Mesendoderm (in vitro differentiated cells): ENCODE measurements at regions not wholly inside any gene's neighbourhood (a gene's known extent, or its start where the extent isn't known, plus 50 kb on each side); places are given as distances from the start of the nearest gene placed in this dataset.

Experiments used
- DNase-seq: peaks from one replicate; pipeline ENCODE4 v3.0.0; 2013
- H2AK5ac ChIP-seq: 2 replicates; pipeline ENCODE4 v1.6.1; 2013; ENCODE audit warnings: low read length, inconsistent platforms
- H2BK120ac ChIP-seq: 2 replicates; pipeline ENCODE4 v1.6.1; 2013; ENCODE audit warnings: low read depth, mild to moderate bottlenecking, low read length, moderate library complexity, mixed read lengths
- H2BK15ac ChIP-seq: replicated peaks from 2 replicates; pipeline ENCODE4 v1.6.1; 2013; ENCODE audit warnings: low read depth, mild to moderate bottlenecking, moderate library complexity
- H2BK5ac ChIP-seq: 2 replicates; pipeline ENCODE4 v1.6.1; 2013; ENCODE audit warnings: low read length, inconsistent platforms
- H3K18ac ChIP-seq: 2 replicates; pipeline ENCODE4 v1.6.1; 2013; ENCODE audit warnings: mild to moderate bottlenecking, low read length, mixed read lengths
- H3K23ac ChIP-seq: one replicate; pipeline ENCODE4 v1.6.1; 2013; ENCODE audit warnings: low read length
- H3K27ac ChIP-seq: 2 replicates; pipeline ENCODE4 v1.5.1; 2013; ENCODE audit warnings: low read depth, mild to moderate bottlenecking, inconsistent platforms, low read length, moderate library complexity
- H3K27me3 ChIP-seq: 2 replicates; pipeline ENCODE4 v1.6.1; 2013; ENCODE audit warnings: low read length, control low read depth, mild to moderate bottlenecking, inconsistent platforms; ENCODE audit not compliant: insufficient read depth, poor library complexity
- H3K36me3 ChIP-seq: 2 replicates; pipeline ENCODE4 v1.6.1; 2013; ENCODE audit warnings: low read length, inconsistent platforms; ENCODE audit not compliant: control insufficient read depth, insufficient read depth
- H3K4ac ChIP-seq: one replicate; pipeline ENCODE4 v1.6.1; 2013; ENCODE audit warnings: low read depth, mild to moderate bottlenecking, low read length, moderate library complexity
- H3K4me1 ChIP-seq: 2 replicates; pipeline ENCODE4 v1.6.1; 2013; ENCODE audit warnings: low read depth, low read length, inconsistent platforms; ENCODE audit not compliant: control insufficient read depth
- H3K4me2 ChIP-seq: 2 replicates; pipeline ENCODE4 v1.6.1; 2013; ENCODE audit warnings: low read length
- H3K4me3 ChIP-seq: 2 replicates; pipeline ENCODE4 v1.5.1; 2013; ENCODE audit warnings: mild to moderate bottlenecking, low read length
- H3K56ac ChIP-seq: one replicate; pipeline ENCODE4 v1.6.1; 2013; ENCODE audit warnings: low read length
- H3K79me1 ChIP-seq: 2 replicates; pipeline ENCODE4 v1.6.1; 2013; ENCODE audit warnings: low read length, inconsistent platforms
- H3K79me2 ChIP-seq: 2 replicates; pipeline ENCODE4 v1.6.1; 2013; ENCODE audit warnings: mild to moderate bottlenecking, low read length; ENCODE audit not compliant: control insufficient read depth, insufficient read depth
- H3K9ac ChIP-seq: 2 replicates; pipeline ENCODE4 v1.6.1; 2013; ENCODE audit warnings: low read length, inconsistent platforms
- H4K5ac ChIP-seq: one replicate; pipeline ENCODE4 v1.6.1; 2013; ENCODE audit warnings: low read length
- H4K8ac ChIP-seq: one replicate; pipeline ENCODE4 v1.6.1; 2013; ENCODE audit warnings: low read depth, mild to moderate bottlenecking, control low read depth, low read length, moderate library complexity
- WGBS: extraction: QIAGEN DNeasy Blood & Tissue Kit; methylation state at CpG from one replicate; pipeline ENCODE4 v1.1.7; 2013; ENCODE audit warnings: low lambda C conversion rate, missing lambda C conversion rate; ENCODE audit not compliant: insufficient coverage; ENCODE audit errors: extremely low coverage; 5-methylcytosine and 5-hydroxymethylcytosine counted together

- Histone ChIP-seq H3K4me1 (peaks cover 7% of the 10 kb centered on the region), H3K79me1 (no peaks in the 10 kb centered on the region), H3K4me3 (no peak overlapping the region), H3K36me3 (no peaks in the 10 kb centered on the region), H4K5ac (no peak overlapping the region), H3K9ac (no peak overlapping the region), H3K18ac (no peak overlapping the region), H2BK120ac (no peak overlapping the region), H3K56ac (no peak overlapping the region), H3K27me3 (no peaks in the 10 kb centered on the region), H2BK5ac (no peak overlapping the region), H3K4me2 (no peak overlapping the region), H3K4ac (no peak overlapping the region), H2AK5ac (no peak overlapping the region), H3K23ac (no peak overlapping the region), H4K8ac (no peak overlapping the region), H2BK15ac (no peak overlapping the region), H3K79me2 (no peaks in the 10 kb centered on the region), H3K27ac (no peak overlapping the region)
- DNase-seq, result no peak
- no CpG with 5 or more reads among the region's 4 CpGs for WGBS
Observed at GRCh38 chr2:173754165-173754564, 211.0 kb downstream of the SP3 start.

GRCh38 chr2:173754837-173755236 is 210.3 kb downstream of the SP3 start:
- H3K9ac ChIP-seq, result no peak overlapping the region
- H2BK5ac ChIP-seq, result no peak overlapping the region
- no peak overlapping the region for H3K4me3 ChIP-seq
- H3K79me2 ChIP-seq, result no peaks in the 10 kb centered on the region
- no peaks in the 10 kb centered on the region for H3K27me3 ChIP-seq
- H3K18ac ChIP-seq, result no peak overlapping the region
- no peak overlapping the region for H3K4me2 ChIP-seq
- no peak overlapping the region for H3K23ac ChIP-seq
- DNase-seq, result no peak
- no peaks in the 10 kb centered on the region for H3K36me3 ChIP-seq
- peaks cover 6% of the 10 kb centered on the region for H3K4me1 ChIP-seq
- H2AK5ac ChIP-seq, result no peak overlapping the region
- no peak overlapping the region for H3K56ac ChIP-seq
- H4K5ac ChIP-seq, result no peak overlapping the region
- H2BK120ac ChIP-seq, result no peak overlapping the region
- WGBS, result no CpG with 5 or more reads among the region's 3 CpGs
- H3K4ac ChIP-seq, result no peak overlapping the region
- H4K8ac ChIP-seq, result no peak overlapping the region
- no peaks in the 10 kb centered on the region for H3K79me1 ChIP-seq
- H3K27ac ChIP-seq, result no peak overlapping the region
- H2BK15ac ChIP-seq, result no peak overlapping the region

- Histone ChIP-seq H3K9ac (no peak overlapping the region), H3K79me1 (no peaks in the 10 kb centered on the region), H3K27ac (no peak overlapping the region), H3K4me2 (no peak overlapping the region), H3K27me3 (no peaks in the 10 kb centered on the region), H3K56ac (no peak overlapping the region), H2BK5ac (no peak overlapping the region), H3K4ac (no peak overlapping the region), H2AK5ac (no peak overlapping the region), H3K4me1 (no peaks in the 10 kb centered on the region), H2BK120ac (no peak overlapping the region), H3K18ac (no peak overlapping the region), H4K5ac (no peak overlapping the region), H3K23ac (no peak overlapping the region), H3K36me3 (no peaks in the 10 kb centered on the region), H3K79me2 (no peaks in the 10 kb centered on the region), H3K4me3 (no peak overlapping the region), H4K8ac (no peak overlapping the region), H2BK15ac (no peak overlapping the region)
- no peak for DNase-seq
- no CpG with 5 or more reads among the region's 2 CpGs for WGBS
Observed at GRCh38 chr2:173755798-173756197, 209.4 kb downstream of the SP3 start.

DNA sequence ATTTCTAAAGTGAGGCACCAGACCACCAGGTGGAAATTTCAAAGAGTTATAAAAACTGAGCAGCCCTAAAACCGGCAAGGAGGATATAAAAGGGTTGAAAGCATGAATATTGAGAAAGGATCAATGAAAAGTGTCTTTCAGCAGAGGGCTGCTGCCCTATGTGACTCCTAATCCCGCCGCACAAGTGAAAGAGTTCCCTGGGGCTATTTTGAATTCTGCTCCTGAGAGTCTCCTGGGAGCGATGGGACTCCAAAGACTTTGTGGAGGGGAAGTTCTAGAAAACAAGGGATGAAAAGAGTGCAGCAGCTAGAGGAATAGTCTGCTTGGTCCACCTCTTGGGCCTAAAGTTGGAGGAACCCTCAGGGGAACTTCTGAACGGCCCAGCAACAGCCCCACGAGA is 205.2 kb downstream of the SP3 start:
- no peak overlapping the region for H3K9ac ChIP-seq
- H3K27ac ChIP-seq, result no peak overlapping the region
- no peaks in the 10 kb centered on the region for H3K27me3 ChIP-seq
- H3K36me3 ChIP-seq, result no peaks in the 10 kb centered on the region
- H3K56ac ChIP-seq, result no peak overlapping the region
- H3K79me1 ChIP-seq, result no peaks in the 10 kb centered on the region
- H3K4me3 ChIP-seq, result no peak overlapping the region
- no peak overlapping the region for H3K18ac ChIP-seq
- DNase-seq, result no peak
- H3K4ac ChIP-seq, result no peak overlapping the region
- H3K79me2 ChIP-seq, result no peaks in the 10 kb centered on the region
- peak overlapping the region; percentile 15 for H4K8ac ChIP-seq
- H3K4me2 ChIP-seq, result no peak overlapping the region
- H2BK5ac ChIP-seq, result no peak overlapping the region
- no peaks in the 10 kb centered on the region for H3K4me1 ChIP-seq
- WGBS, result no CpG with 5 or more reads among the region's 6 CpGs
- no peak overlapping the region for H2BK15ac ChIP-seq
- no peak overlapping the region for H2AK5ac ChIP-seq
- H2BK120ac ChIP-seq, result no peak overlapping the region
- no peak overlapping the region for H3K23ac ChIP-seq
- no peak overlapping the region for H4K5ac ChIP-seq

DNA sequence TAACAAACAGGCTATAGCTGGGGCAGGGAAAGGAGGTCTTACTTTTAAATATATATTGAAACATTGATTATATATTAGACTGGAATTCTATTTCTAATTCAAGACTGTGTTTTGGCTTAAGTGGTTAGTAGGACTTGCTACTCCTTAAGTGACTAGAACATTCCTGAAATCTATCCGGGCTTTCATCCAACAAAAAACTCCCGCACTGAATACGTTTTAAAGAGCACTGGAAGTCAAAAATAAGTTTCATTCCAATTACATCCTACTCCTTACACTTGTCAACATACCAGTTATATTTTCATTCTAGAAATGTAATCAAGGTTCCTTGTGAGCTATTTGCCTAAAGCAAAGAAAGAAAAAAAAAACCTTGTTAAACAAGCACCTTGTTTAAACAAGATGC is 204.6 kb downstream of the SP3 start:
- no peak overlapping the region for H2BK120ac ChIP-seq
- no peaks in the 10 kb centered on the region for H3K79me1 ChIP-seq
- H4K8ac ChIP-seq, result no peak overlapping the region
- H3K27me3 ChIP-seq, result no peaks in the 10 kb centered on the region
- H3K36me3 ChIP-seq, result no peaks in the 10 kb centered on the region
- no peak overlapping the region for H2AK5ac ChIP-seq
- no CpG with 5 or more reads among the region's 3 CpGs for WGBS
- DNase-seq, result no peak
- H3K4ac ChIP-seq, result no peak overlapping the region
- no peak overlapping the region for H3K4me3 ChIP-seq
- no peak overlapping the region for H3K4me2 ChIP-seq
- H3K23ac ChIP-seq, result no peak overlapping the region
- H3K79me2 ChIP-seq, result no peaks in the 10 kb centered on the region
- H4K5ac ChIP-seq, result no peak overlapping the region
- H2BK15ac ChIP-seq, result no peak overlapping the region
- no peaks in the 10 kb centered on the region for H3K4me1 ChIP-seq
- no peak overlapping the region for H3K56ac ChIP-seq
- no peak overlapping the region for H2BK5ac ChIP-seq
- no peak overlapping the region for H3K9ac ChIP-seq
- H3K18ac ChIP-seq, result no peak overlapping the region
- no peak overlapping the region for H3K27ac ChIP-seq

DNA sequence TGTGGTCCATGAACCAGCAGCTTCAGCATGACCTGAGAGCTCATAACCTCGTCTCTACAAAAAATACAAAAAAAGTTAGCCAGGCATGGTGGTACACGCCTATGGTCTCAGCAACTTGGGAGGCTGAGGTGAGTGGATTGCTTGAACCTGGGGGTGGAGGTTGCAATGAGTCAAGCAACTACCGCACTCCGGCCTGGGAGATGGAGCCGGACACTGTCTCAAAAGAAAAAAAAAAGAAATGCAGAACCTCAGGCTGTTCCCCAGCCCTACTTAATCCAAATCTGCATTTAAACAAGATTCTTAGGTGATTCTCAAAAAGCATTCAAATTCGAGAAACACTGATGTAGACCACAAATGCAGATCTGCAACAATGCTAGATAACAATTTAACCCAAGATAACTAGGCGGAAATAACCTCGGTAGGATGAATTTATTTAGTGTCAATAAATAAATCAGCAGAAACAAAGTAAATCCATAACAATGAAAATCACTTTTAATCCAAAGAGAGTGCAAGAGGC is 203.5 kb downstream of the SP3 start:
- no peak overlapping the region for H2BK120ac ChIP-seq
- H2AK5ac ChIP-seq, result no peak overlapping the region
- no peaks in the 10 kb centered on the region for H3K79me1 ChIP-seq
- H3K27ac ChIP-seq, result no peak overlapping the region
- H3K36me3 ChIP-seq, result no peaks in the 10 kb centered on the region
- no peak overlapping the region for H2BK15ac ChIP-seq
- H3K4me2 ChIP-seq, result no peak overlapping the region
- no peak overlapping the region for H3K9ac ChIP-seq
- no peak overlapping the region for H3K4me3 ChIP-seq
- no peak overlapping the region for H4K8ac ChIP-seq
- H3K4me1 ChIP-seq, result no peaks in the 10 kb centered on the region
- no peak overlapping the region for H3K23ac ChIP-seq
- H3K27me3 ChIP-seq, result no peaks in the 10 kb centered on the region
- H3K18ac ChIP-seq, result no peak overlapping the region
- no peak overlapping the region for H3K4ac ChIP-seq
- no peak overlapping the region for H3K56ac ChIP-seq
- no peak overlapping the region for H4K5ac ChIP-seq
- DNase-seq, result no peak
- H3K79me2 ChIP-seq, result no peaks in the 10 kb centered on the region
- no CpG with 5 or more reads among the region's 8 CpGs for WGBS
- no peak overlapping the region for H2BK5ac ChIP-seq
